Bronchial epithelial cell (primary cell): ENCODE measurements at regions not wholly inside any gene's neighbourhood (a gene's known extent, or its start where the extent isn't known, plus 50 kb on each side); places are given as distances from the start of the nearest gene placed in this dataset.
"Not testable (repeated sequence)": the region's sequence is repeated elsewhere in the genome, so short reads cannot be mapped to it uniquely, and the experiment has no call there.

Source experiments
- DNase-seq: peaks from one replicate; pipeline ENCODE4 v3.0.0-alpha.2; 2010; ENCODE audit warnings: low read depth
- FAIRE-seq: peaks from 2 replicates; lab custom pipeline; 2011; peaks lifted over from hg19 to GRCh38; lab: Jason Lieb, UNC
- H3K27me3 ChIP-seq: 2 replicates; pipeline ENCODE4 v1.5.1; 2011; ENCODE audit warnings: low read length; ENCODE audit not compliant: control insufficient read depth, insufficient read depth
- H3K36me3 ChIP-seq: 2 replicates; pipeline ENCODE4 v1.5.1; 2011; ENCODE audit warnings: low read length; ENCODE audit not compliant: control insufficient read depth, insufficient read depth
- H3K4me3 ChIP-seq: 2 replicates; pipeline ENCODE4 v1.5.1; 2011; ENCODE audit warnings: mild to moderate bottlenecking, low read depth, low read length, control low read depth
- CTCF ChIP-seq: IDR thresholded peaks from 2 replicates; pipeline ENCODE4 v1.5.1; 2011; ENCODE audit warnings: mild to moderate bottlenecking, moderate library complexity, low read length, control low read depth, inconsistent platforms; ENCODE audit not compliant: insufficient read depth, severe bottlenecking

- FAIRE-seq: no peak
- Histone ChIP-seq H3K27me3 (no peaks in the 10 kb centered on the region), H3K4me3 (no peak overlapping the region), H3K36me3 (no peaks in the 10 kb centered on the region)
- no peak for DNase-seq
- TF ChIP-seq CTCF: no peak
These were observed 1515.9 kb upstream of the DEFB115 start for GRCh38 chr20:29741594-29741893.

GRCh38 chr20:29741894-29742698 is 1515.4 kb upstream of the DEFB115 start:
- DNase-seq (no peak), FAIRE-seq (no peak)
- no peak for TF ChIP-seq CTCF
- Histone ChIP-seq H3K36me3 (no peaks in the 10 kb centered on the region), H3K4me3 (no peak overlapping the region), H3K27me3 (no peaks in the 10 kb centered on the region)

GRCh38 chr20:29742699-29743100 is 1514.8 kb upstream of the DEFB115 start:
- no peak overlapping the region for H3K4me3 ChIP-seq
- TF ChIP-seq CTCF: no peak
- FAIRE-seq (no peak), DNase-seq (no peak)
- H3K27me3 ChIP-seq: no peaks in the 10 kb centered on the region
- no peaks in the 10 kb centered on the region for H3K36me3 ChIP-seq

GRCh38 chr20:29743101-29743931 is 1514.1 kb upstream of the DEFB115 start:
- Histone ChIP-seq H3K36me3 (no peaks in the 10 kb centered on the region), H3K27me3 (no peaks in the 10 kb centered on the region), H3K4me3 (no peak overlapping the region)
- DNase-seq (no peak), FAIRE-seq (no peak)
- TF ChIP-seq CTCF: no peak

GRCh38 chr20:29744071-29744470 is 1513.4 kb upstream of the DEFB115 start:
- Histone ChIP-seq H3K4me3 (no peak overlapping the region), H3K27me3 (no peaks in the 10 kb centered on the region), H3K36me3 (no peaks in the 10 kb centered on the region)
- TF ChIP-seq CTCF: no peak
- DNase-seq (no peak), FAIRE-seq (no peak)

- not testable (repeated sequence) for FAIRE-seq, H3K27me3 ChIP-seq, H3K4me3 ChIP-seq, H3K36me3 ChIP-seq, DNase-seq
These were observed 1511.8 kb upstream of the DEFB115 start for GRCh38 chr20:29745534-29746245.
